ENCODE measurements at regions not wholly inside any gene's neighbourhood (a gene's known extent, or its start where the extent isn't known, plus 50 kb on each side); places are given as distances from the start of the nearest gene placed in this dataset.

DNA sequence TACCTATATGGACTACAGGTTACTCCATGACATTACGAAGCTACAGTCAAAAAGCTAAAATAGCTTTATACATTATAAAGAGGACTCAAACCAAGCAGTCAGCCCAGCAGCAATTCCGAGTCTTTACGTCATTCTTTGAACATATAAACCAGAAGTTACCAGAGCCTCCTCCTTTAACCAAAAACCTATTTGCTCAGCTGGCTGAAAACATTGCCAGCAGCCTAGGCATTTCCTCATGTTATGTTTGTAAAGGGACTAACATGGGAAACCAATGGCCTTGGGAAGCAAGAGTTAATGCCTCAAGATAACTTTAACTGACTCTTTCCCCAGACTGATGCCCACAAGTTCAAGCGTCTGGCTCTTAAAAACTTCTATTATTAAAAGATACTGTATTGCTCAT is 104.1 kb upstream of the ZNF492 start:
- Mint-ChIP-seq H3K4me3 (no peak overlapping the region), H3K27me3 (no peaks in the 10 kb centered on the region), H3K9me3 (peaks cover 22% of the 10 kb centered on the region), H3K36me3 (ENCODE audit: low read depth) (no peaks in the 10 kb centered on the region), H3K4me1 (ENCODE audit: low read depth) (no peaks in the 10 kb centered on the region), H3K27ac (no peak overlapping the region)
- ChIA-PET POLR2A (no interaction called here), CTCF (no interaction called here)
- no peaks in the 10 kb centered on the region for H3K4me1 ChIP-seq (ENCODE audit: insufficient read depth, low read length)
- no peak for DNase-seq
- ATAC-seq (ENCODE audit: poor library complexity), result no peak
- no peaks in the 10 kb centered on the region for H3K27me3 ChIP-seq (ENCODE audit: control insufficient read depth in 1 of 2, insufficient read depth in 2 of 2, low read length in 2 of 2)
- H3K4me3 ChIP-seq (ENCODE audit: low read length), result no peak overlapping the region
- intact Hi-C loops (cut with DNase I, micrococcal nuclease), result no loop called here
- TF ChIP-seq, protein P1, sequence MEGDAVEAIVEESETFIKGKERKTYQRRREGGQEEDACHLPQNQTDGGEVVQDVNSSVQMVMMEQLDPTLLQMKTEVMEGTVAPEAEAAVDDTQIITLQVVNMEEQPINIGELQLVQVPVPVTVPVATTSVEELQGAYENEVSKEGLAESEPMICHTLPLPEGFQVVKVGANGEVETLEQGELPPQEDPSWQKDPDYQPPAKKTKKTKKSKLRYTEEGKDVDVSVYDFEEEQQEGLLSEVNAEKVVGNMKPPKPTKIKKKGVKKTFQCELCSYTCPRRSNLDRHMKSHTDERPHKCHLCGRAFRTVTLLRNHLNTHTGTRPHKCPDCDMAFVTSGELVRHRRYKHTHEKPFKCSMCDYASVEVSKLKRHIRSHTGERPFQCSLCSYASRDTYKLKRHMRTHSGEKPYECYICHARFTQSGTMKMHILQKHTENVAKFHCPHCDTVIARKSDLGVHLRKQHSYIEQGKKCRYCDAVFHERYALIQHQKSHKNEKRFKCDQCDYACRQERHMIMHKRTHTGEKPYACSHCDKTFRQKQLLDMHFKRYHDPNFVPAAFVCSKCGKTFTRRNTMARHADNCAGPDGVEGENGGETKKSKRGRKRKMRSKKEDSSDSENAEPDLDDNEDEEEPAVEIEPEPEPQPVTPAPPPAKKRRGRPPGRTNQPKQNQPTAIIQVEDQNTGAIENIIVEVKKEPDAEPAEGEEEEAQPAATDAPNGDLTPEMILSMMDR (IDR thresholded peaks at IDR 0.05), result no peak
- H3K36me3 ChIP-seq (ENCODE audit: insufficient read depth, low read length), result no peaks in the 10 kb centered on the region
- H3K9me3 ChIP-seq (ENCODE audit: control insufficient read depth in 1 of 2, insufficient read depth in 1 of 2, low read length in 2 of 2), result peaks cover 18 to 23% of the 10 kb centered on the region in 2 experiments
- H3K27ac ChIP-seq (ENCODE audit: low read depth in 1 of 2, low read length in 2 of 2), result no peak overlapping the region

DNA sequence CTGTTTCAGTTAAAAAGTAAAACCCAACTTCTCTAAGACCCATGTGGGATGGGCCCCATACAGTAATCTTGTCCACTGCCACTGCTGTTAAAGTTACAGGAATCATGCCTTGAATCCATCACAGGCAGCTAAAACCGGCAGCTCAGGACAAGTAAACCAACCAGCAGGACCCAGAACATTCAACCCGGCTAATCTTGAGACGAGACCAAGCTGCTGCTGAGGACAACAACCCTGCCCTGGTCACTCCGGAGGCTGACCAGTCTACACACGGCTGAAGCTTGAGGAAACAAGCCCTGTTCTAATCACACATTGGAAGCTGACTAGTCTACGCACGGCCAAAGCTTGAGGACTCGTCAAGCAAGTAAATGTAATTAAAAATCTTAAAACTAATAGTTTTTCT is 105.2 kb upstream of the ZNF492 start:
- H3K9me3 ChIP-seq (ENCODE audit: control insufficient read depth in 1 of 2, insufficient read depth in 1 of 2, low read length in 2 of 2), result peaks cover 18 to 26% of the 10 kb centered on the region in 2 experiments
- Mint-ChIP-seq H3K27ac (no peak overlapping the region), H3K27me3 (no peaks in the 10 kb centered on the region), H3K4me1 (ENCODE audit: low read depth) (no peaks in the 10 kb centered on the region), H3K36me3 (ENCODE audit: low read depth) (no peaks in the 10 kb centered on the region), H3K9me3 (peaks cover 24% of the 10 kb centered on the region), H3K4me3 (no peak overlapping the region)
- DNase-seq (no peak), ATAC-seq (ENCODE audit: poor library complexity) (no peak)
- no peaks in the 10 kb centered on the region for H3K36me3 ChIP-seq (ENCODE audit: insufficient read depth, low read length)
- H3K4me3 ChIP-seq (ENCODE audit: low read length), result no peak overlapping the region
- TF ChIP-seq, protein P1 (IDR thresholded peaks at IDR 0.05), result no peak
- intact Hi-C loops (cut with DNase I, micrococcal nuclease), result no loop called here
- ChIA-PET POLR2A (no interaction called here), CTCF (no interaction called here)
- no peaks in the 10 kb centered on the region for H3K4me1 ChIP-seq (ENCODE audit: insufficient read depth, low read length)
- no peak overlapping the region for H3K27ac ChIP-seq (ENCODE audit: low read depth in 1 of 2, low read length in 2 of 2)
- H3K27me3 ChIP-seq (ENCODE audit: control insufficient read depth in 1 of 2, insufficient read depth in 2 of 2, low read length in 2 of 2), result no peaks in the 10 kb centered on the region

DNA sequence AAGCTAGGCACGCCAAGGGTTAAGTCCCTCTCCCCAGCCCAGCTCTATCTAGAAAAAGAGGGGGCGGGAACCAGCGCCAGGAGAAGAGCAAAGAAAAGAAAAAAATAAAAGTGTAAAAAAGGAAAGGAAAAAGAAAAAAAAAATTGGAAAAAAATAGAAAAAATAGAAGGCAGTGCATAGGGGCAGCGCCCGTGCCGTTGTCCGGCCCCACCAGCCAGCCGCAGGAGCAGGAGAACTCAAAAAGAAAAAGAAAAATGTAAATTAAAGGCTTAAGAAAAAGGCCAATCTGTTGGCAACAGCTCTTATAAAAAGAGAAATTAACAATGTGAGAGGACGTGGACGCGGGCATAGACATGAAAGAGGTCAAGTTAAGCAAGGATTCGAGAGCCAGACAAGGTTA is 105.4 kb upstream of the ZNF98 start:
- intact Hi-C loops (cut with DNase I, micrococcal nuclease), result no loop called here
- Mint-ChIP-seq H3K36me3 (ENCODE audit: low read depth) (no peaks in the 10 kb centered on the region), H3K4me3 (no peak overlapping the region), H3K9me3 (peaks cover 19% of the 10 kb centered on the region), H3K4me1 (ENCODE audit: low read depth) (no peaks in the 10 kb centered on the region), H3K27ac (no peak overlapping the region), H3K27me3 (no peaks in the 10 kb centered on the region)
- Histone ChIP-seq H3K4me1 (ENCODE audit: insufficient read depth, low read length) (no peaks in the 10 kb centered on the region), H3K36me3 (ENCODE audit: insufficient read depth, low read length) (no peaks in the 10 kb centered on the region), H3K9me3 (ENCODE audit: control insufficient read depth in 1 of 2, insufficient read depth in 1 of 2, low read length in 2 of 2) (peaks cover 11 to 28% of the 10 kb centered on the region in 2 experiments), H3K27me3 (ENCODE audit: control insufficient read depth in 1 of 2, insufficient read depth in 2 of 2, low read length in 2 of 2) (no peaks in the 10 kb centered on the region), H3K4me3 (ENCODE audit: low read length) (no peak overlapping the region), H3K27ac (ENCODE audit: low read depth in 1 of 2, low read length in 2 of 2) (no peak overlapping the region)
- CTCF ChIA-PET, result no interaction called here
- POLR2A ChIA-PET, result no interaction called here
- no peak for ATAC-seq (ENCODE audit: poor library complexity)
- DNase-seq, result no peak
- TF ChIP-seq, protein P1 (IDR thresholded peaks at IDR 0.05), result no peak
